SU-DHL-6 (cell line): ENCODE measurements at regions not wholly inside any gene's neighbourhood (a gene's known extent, or its start where the extent isn't known, plus 50 kb on each side); places are given as distances from the start of the nearest gene placed in this dataset.

Source experiments
- EZH2phosphoT487 ChIP-seq: fragments of 200-600 bp; sonication (generic), shearing (Covaris generic); conservative IDR thresholded peaks from 2 replicates; pipeline ENCODE4 v1.6.1; 2018; ENCODE audit warnings: mild to moderate bottlenecking, antibody characterized with exemption, low read length, moderate library complexity, mixed read lengths
- TF ChIP-seq, protein P1 (sequence below): fragments of 200-600 bp; sonication (generic); IDR thresholded peaks from one replicate; pipeline ENCODE4 v1.5.1; 2017; ENCODE audit warnings: antibody characterized with exemption, mild to moderate bottlenecking, low read length, moderate library complexity; ENCODE audit not compliant: insufficient read depth, poor library complexity, severe bottlenecking

GRCh38 chr1:55626326-55626725 lies 411.2 kb upstream of the USP24 start:
- TF ChIP-seq, protein P1, sequence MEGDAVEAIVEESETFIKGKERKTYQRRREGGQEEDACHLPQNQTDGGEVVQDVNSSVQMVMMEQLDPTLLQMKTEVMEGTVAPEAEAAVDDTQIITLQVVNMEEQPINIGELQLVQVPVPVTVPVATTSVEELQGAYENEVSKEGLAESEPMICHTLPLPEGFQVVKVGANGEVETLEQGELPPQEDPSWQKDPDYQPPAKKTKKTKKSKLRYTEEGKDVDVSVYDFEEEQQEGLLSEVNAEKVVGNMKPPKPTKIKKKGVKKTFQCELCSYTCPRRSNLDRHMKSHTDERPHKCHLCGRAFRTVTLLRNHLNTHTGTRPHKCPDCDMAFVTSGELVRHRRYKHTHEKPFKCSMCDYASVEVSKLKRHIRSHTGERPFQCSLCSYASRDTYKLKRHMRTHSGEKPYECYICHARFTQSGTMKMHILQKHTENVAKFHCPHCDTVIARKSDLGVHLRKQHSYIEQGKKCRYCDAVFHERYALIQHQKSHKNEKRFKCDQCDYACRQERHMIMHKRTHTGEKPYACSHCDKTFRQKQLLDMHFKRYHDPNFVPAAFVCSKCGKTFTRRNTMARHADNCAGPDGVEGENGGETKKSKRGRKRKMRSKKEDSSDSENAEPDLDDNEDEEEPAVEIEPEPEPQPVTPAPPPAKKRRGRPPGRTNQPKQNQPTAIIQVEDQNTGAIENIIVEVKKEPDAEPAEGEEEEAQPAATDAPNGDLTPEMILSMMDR, result no peak
- no peak for TF ChIP-seq EZH2phosphoT487
